ENCODE measurements at regions not wholly inside any gene's neighbourhood (a gene's known extent, or its start where the extent isn't known, plus 50 kb on each side); places are given as distances from the start of the nearest gene placed in this dataset.

DNA sequence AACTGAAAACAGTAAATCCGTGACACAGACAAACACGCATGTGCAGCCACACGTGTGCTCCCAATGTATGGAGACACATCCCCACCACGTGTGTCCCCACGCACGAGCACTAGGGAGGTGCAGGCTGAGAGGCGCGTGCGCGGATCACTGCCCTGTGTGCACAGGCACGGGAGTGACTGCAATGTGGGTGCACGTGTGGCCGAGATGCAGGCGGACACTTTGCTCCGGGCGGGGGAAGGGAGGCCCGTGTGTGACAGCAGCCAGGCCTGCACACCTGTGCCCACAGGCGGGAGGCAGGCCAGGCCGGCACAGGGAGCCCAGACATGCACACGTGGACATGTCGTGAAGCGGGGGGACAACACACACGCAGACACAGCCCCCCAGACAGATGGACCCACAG, 77.0 kb downstream of the PTPRS start:
- TF ChIP-seq, protein P1, sequence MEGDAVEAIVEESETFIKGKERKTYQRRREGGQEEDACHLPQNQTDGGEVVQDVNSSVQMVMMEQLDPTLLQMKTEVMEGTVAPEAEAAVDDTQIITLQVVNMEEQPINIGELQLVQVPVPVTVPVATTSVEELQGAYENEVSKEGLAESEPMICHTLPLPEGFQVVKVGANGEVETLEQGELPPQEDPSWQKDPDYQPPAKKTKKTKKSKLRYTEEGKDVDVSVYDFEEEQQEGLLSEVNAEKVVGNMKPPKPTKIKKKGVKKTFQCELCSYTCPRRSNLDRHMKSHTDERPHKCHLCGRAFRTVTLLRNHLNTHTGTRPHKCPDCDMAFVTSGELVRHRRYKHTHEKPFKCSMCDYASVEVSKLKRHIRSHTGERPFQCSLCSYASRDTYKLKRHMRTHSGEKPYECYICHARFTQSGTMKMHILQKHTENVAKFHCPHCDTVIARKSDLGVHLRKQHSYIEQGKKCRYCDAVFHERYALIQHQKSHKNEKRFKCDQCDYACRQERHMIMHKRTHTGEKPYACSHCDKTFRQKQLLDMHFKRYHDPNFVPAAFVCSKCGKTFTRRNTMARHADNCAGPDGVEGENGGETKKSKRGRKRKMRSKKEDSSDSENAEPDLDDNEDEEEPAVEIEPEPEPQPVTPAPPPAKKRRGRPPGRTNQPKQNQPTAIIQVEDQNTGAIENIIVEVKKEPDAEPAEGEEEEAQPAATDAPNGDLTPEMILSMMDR (IDR thresholded peaks at IDR 0.05), result no peak
- intact Hi-C loops (cut with DNase I; ENCODE audit: low total_unique reads), result no loop called here
- Histone ChIP-seq H3K4me3 (no peak overlapping the region), H3K27ac (no peak overlapping the region), H3K27me3 (no peaks in the 10 kb centered on the region), H3K36me3 (peaks cover 15 to 59% (median 55%) of the 10 kb centered on the region in 3 donors), H3K9me3 (no peaks in the 10 kb centered on the region), H3K4me1 (no peaks in the 10 kb centered on the region)
- DNase-seq, result no peak

DNA sequence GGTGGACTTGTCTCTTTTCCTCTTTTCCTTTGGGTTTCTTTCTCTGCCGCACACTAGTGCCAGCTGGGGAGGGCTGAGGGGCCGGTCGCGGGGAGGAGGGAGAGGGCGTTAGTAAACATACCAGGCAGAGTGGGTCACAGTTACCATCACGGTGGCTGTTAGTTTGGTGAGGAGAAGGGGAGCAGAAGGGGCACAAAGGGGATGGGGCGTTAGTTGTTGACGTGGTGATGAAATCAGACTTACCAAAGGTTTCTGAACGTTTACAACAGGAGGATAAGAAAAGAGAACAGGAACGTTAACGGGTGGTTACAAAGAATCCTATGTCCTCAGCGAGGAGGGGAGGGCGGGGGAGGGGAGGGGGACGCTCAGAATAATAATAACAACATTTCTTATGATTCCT, 77.9 kb downstream of the PTPRS start:
- intact Hi-C loops (cut with DNase I; ENCODE audit: low total_unique reads), result no loop called here
- Histone ChIP-seq H3K27ac (no peak overlapping the region), H3K4me3 (no peak overlapping the region), H3K36me3 (peaks cover 20 to 67% (median 63%) of the 10 kb centered on the region in 3 donors), H3K27me3 (no peaks in the 10 kb centered on the region), H3K4me1 (no peaks in the 10 kb centered on the region), H3K9me3 (no peaks in the 10 kb centered on the region)
- TF ChIP-seq, protein P1 (IDR thresholded peaks at IDR 0.05), result no peak
- DNase-seq, result no peak

DNA sequence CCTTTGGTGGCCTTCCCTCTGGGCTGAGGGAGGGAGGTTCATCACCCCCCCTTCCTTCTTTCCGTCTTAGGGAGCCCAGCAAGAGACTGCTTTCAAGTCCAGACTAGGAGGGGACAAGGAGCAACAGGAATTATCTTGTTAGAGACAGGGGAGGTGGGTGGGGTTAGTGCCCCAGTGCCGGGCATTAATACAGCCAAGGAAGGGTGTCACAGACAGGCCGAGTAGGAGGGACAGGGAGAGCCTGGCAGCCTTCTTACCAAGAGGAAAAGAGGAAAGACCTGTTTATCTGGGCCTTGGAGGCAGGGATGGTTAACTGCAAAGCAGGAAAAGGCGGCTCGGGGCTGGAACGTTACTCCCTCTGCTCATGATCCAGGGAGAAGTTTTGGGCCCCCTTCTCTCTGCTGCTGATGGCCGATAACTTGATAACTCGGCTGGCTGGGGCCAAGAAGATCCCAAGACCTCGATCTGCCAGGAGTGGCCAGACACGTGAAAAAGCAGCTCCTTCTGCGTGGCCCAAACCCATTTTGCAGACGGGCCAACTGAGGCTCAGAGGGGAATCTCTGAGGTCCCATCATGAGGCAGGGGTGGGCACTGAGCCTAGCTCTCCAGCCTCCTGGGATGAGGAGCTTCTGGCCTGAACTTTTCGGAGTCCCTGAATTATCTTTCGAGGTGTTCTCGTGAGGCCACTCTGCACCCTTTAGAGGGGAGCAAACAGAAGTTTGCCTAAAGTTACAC, 79.3 kb downstream of the PTPRS start:
- peaks cover 34 to 81% (median 77%) of the 10 kb centered on the region in 3 donors for H3K36me3 ChIP-seq

DNA sequence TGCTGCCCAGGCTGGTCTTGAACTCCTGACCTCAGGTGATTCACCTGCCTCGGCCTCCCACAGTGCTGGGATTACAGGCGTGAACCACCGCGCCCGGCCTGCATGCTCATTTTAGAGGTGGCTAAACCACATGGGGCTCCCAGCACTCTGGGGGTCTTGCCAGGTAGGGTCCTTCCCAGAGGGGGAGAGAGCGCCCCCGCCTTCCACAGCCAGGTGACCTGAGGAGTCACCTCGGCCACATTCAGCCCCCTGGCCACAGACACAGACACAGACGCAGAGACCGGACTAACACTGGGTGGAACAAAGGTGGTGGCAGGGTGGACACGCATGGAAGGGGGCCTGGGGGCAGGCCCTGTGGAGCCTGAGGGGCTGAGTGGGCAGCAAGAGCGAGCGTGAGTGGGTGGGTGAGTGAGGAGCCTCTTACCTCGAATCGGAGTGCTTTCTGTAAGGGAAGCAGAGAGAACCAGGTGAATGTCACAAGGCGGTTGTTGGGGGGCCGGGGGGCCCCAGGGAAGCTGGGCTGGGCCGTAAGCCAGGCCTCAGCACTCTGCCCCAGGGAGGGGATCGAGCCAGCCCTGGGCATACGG, 80.1 kb downstream of the PTPRS start:
- no peak overlapping the region for H3K4me3 ChIP-seq
- H3K9me3 ChIP-seq, result peaks cover 3 to 12% (median 9%) of the 10 kb centered on the region in 3 donors
- TF ChIP-seq, protein P1 (IDR thresholded peaks at IDR 0.05), result no peak
- intact Hi-C loops (cut with DNase I; ENCODE audit: low total_unique reads), result no loop called here
- no peak overlapping the region for H3K27ac ChIP-seq
- H3K4me1 ChIP-seq, result no peaks in the 10 kb centered on the region
- peaks cover 42 to 89% (median 84%) of the 10 kb centered on the region in 3 donors for H3K36me3 ChIP-seq
- H3K27me3 ChIP-seq, result no peaks in the 10 kb centered on the region
- no peak for DNase-seq

More for the DNA sequence above, 79.3 kb downstream of the PTPRS start:
- Histone ChIP-seq H3K27ac (no peak overlapping the region), H3K27me3 (no peaks in the 10 kb centered on the region), H3K9me3 (peaks cover 0 to 5% (median 2%) of the 10 kb centered on the region in 3 donors), H3K4me3 (no peak overlapping the region), H3K4me1 (no peaks in the 10 kb centered on the region)
- intact Hi-C loops (cut with DNase I; ENCODE audit: low total_unique reads), result no loop called here
- DNase-seq, result no peak
- TF ChIP-seq, protein P1 (IDR thresholded peaks at IDR 0.05), result no peak

DNA sequence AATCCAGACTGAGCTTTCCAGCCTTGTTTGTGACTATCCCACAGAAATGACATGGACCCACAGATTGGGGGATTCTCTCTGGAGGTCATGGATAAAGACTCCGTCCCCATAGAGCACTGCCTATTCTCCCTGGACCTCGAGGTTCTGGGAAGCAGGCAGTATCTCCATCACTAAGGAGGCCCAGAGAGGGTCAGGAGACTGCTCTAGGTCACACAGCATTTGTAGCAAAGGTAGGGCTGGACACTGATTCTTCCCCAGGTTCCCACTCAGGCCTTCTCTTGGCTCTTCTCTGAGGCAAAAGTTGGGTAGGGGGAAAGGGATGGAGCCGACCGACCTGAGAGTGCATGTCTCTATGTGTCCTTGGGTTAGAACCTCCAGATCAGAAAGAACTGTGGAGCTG, 80.9 kb downstream of the PTPRS start:
- intact Hi-C loops (cut with DNase I; ENCODE audit: low total_unique reads), result no loop called here
- H3K4me3 ChIP-seq, result no peak overlapping the region
- H3K27me3 ChIP-seq, result no peaks in the 10 kb centered on the region
- H3K9me3 ChIP-seq, result peaks cover 3 to 19% (median 17%) of the 10 kb centered on the region in 3 donors
- TF ChIP-seq, protein P1 (IDR thresholded peaks at IDR 0.05), result no peak
- H3K27ac ChIP-seq, result no peak overlapping the region
- DNase-seq, result no peak
- no peaks in the 10 kb centered on the region for H3K4me1 ChIP-seq
- peaks cover 49 to 92% (median 87%) of the 10 kb centered on the region in 3 donors for H3K36me3 ChIP-seq
